Glutamatergic neuron (in vitro differentiated cells): ENCODE measurements at regions not wholly inside any gene's neighbourhood (a gene's known extent, or its start where the extent isn't known, plus 50 kb on each side); places are given as distances from the start of the nearest gene placed in this dataset.

Source experiments
- DNase-seq: peaks from one replicate; pipeline ENCODE4 v3.0.0; 2022
- H3K27ac Mint-ChIP-seq: one replicate; pipeline ENCODE4 v1.8.0; 2020; ENCODE audit warnings: mild to moderate bottlenecking, mixed read lengths, inconsistent platforms; ENCODE audit not compliant: unreplicated experiment
- H3K27me3 Mint-ChIP-seq: one replicate; pipeline ENCODE4 v1.8.0; 2020; ENCODE audit warnings: mild to moderate bottlenecking, moderate library complexity, mixed read lengths, inconsistent platforms; ENCODE audit not compliant: unreplicated experiment
- H3K36me3 Mint-ChIP-seq: one replicate; pipeline ENCODE4 v1.8.0; 2020; ENCODE audit warnings: mild to moderate bottlenecking, mixed read lengths, inconsistent platforms; ENCODE audit not compliant: unreplicated experiment
- H3K4me1 Mint-ChIP-seq: one replicate; pipeline ENCODE4 v1.8.0; 2020; ENCODE audit warnings: mild to moderate bottlenecking, low read depth, mixed read lengths, inconsistent platforms; ENCODE audit not compliant: unreplicated experiment
- H3K4me3 Mint-ChIP-seq: one replicate; pipeline ENCODE4 v1.8.0; 2020; ENCODE audit warnings: mild to moderate bottlenecking, mixed read lengths, inconsistent platforms; ENCODE audit not compliant: unreplicated experiment
- H3K9me3 Mint-ChIP-seq: one replicate; pipeline ENCODE4 v1.8.0; 2020; ENCODE audit warnings: mild to moderate bottlenecking, moderate library complexity, mixed read lengths, inconsistent platforms; ENCODE audit not compliant: unreplicated experiment
- CTCF ChIP-seq: fragments of 200-600 bp; sonication (generic); IDR thresholded peaks from one replicate; pipeline ENCODE4 v1.5.0; 2021; ENCODE audit not compliant: partially characterized antibody, unreplicated experiment

- no peak for TF ChIP-seq CTCF
- H3K4me3 Mint-ChIP-seq: no peak overlapping the region
- no peaks in the 10 kb centered on the region for H3K9me3 Mint-ChIP-seq
- no peak overlapping the region for H3K27ac Mint-ChIP-seq
- no peaks in the 10 kb centered on the region for H3K4me1 Mint-ChIP-seq
- H3K27me3 Mint-ChIP-seq: peaks cover 3% of the 10 kb centered on the region
- H3K36me3 Mint-ChIP-seq: no peaks in the 10 kb centered on the region
- DNase-seq: no peak
These were observed 105.2 kb upstream of the SOX1 start for GRCh38 chr13:111961651-111962192.

- H3K27ac Mint-ChIP-seq: no peak overlapping the region
- peaks cover 7% of the 10 kb centered on the region for H3K4me1 Mint-ChIP-seq
- no peak overlapping the region for H3K4me3 Mint-ChIP-seq
- no peaks in the 10 kb centered on the region for H3K36me3 Mint-ChIP-seq
- H3K27me3 Mint-ChIP-seq: no peaks in the 10 kb centered on the region
- DNase-seq: no peak
- TF ChIP-seq CTCF: no peak
- H3K9me3 Mint-ChIP-seq: no peaks in the 10 kb centered on the region
These were observed 104.5 kb upstream of the SOX1 start for GRCh38 chr13:111962431-111962891.

GRCh38 chr13:111963031-111963430 lies 103.9 kb upstream of the SOX1 start:
- Mint-ChIP-seq H3K27ac (no peak overlapping the region), H3K4me3 (no peak overlapping the region), H3K9me3 (no peaks in the 10 kb centered on the region), H3K4me1 (peaks cover 9% of the 10 kb centered on the region), H3K27me3 (peaks cover 2% of the 10 kb centered on the region), H3K36me3 (no peaks in the 10 kb centered on the region)
- TF ChIP-seq CTCF: no peak
- DNase-seq: no peak

GRCh38 chr13:111964411-111965035 lies 102.4 kb upstream of the SOX1 start:
- H3K4me1 Mint-ChIP-seq: peaks cover 9% of the 10 kb centered on the region
- no peak for DNase-seq
- peaks cover 2% of the 10 kb centered on the region for H3K27me3 Mint-ChIP-seq
- no peak overlapping the region for H3K4me3 Mint-ChIP-seq
- H3K9me3 Mint-ChIP-seq: no peaks in the 10 kb centered on the region
- no peaks in the 10 kb centered on the region for H3K36me3 Mint-ChIP-seq
- no peak for TF ChIP-seq CTCF
- no peak overlapping the region for H3K27ac Mint-ChIP-seq

GRCh38 chr13:111965466-111966214 lies 101.3 kb upstream of the SOX1 start:
- H3K36me3 Mint-ChIP-seq: no peaks in the 10 kb centered on the region
- H3K27me3 Mint-ChIP-seq: peaks cover 2% of the 10 kb centered on the region
- no peak for DNase-seq
- H3K4me3 Mint-ChIP-seq: no peak overlapping the region
- no peak overlapping the region for H3K27ac Mint-ChIP-seq
- TF ChIP-seq CTCF: no peak
- H3K4me1 Mint-ChIP-seq: peaks cover 9% of the 10 kb centered on the region
- no peaks in the 10 kb centered on the region for H3K9me3 Mint-ChIP-seq
